Right lobe of liver (tissue), 4 donors: ENCODE measurements at regions not wholly inside any gene's neighbourhood (a gene's known extent, or its start where the extent isn't known, plus 50 kb on each side); places are given as distances from the start of the nearest gene placed in this dataset.

Source experiments
- POLR2A ChIP-seq: fragments of 450-650 bp; IDR thresholded peaks from one replicate; pipeline ENCODE4 v1.6.1; 2017; ENCODE audit warnings: antibody characterized with exemption, mild to moderate bottlenecking
- TF ChIP-seq, protein P1 (sequence below), 4 donors: fragments of 200-600 bp in 3 of 4; fragments of 450-650 bp in 1 of 4; IDR thresholded peaks; one replicate each; pipeline versions ENCODE4 v1.5.1 to v1.8.0; 2016 to 2022; ENCODE audit warnings: antibody characterized with exemption in 4 of 4, mild to moderate bottlenecking in 2 of 4
- donor health status: DM: no; HTN: no; CAD: no.
- donor health status: DM: no; HTN: no; CAD: no.
- donor health status: DM: no; HTN: yes; CAD: no.

DNA sequence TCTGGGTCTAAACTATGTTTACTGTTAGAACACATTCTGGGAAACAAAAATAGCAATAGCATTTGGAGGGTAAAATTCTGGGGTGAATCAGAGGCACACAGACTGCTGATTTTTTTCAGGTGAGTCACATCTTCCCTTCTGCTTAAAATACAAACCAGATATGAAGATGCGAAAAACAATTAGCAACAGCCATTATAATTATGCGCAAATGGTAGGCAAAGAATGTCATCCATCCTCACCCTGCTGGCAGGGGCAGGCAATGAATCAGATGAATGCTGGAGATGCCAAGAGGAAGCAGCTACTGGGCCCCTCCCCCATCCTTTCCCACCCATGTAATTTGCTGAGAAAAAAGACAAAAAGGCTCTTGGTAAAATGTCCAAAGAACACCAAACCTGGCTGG, 282.9 kb downstream of the KLF5 start:
- no peak for TF ChIP-seq POLR2A
- TF ChIP-seq, protein P1, sequence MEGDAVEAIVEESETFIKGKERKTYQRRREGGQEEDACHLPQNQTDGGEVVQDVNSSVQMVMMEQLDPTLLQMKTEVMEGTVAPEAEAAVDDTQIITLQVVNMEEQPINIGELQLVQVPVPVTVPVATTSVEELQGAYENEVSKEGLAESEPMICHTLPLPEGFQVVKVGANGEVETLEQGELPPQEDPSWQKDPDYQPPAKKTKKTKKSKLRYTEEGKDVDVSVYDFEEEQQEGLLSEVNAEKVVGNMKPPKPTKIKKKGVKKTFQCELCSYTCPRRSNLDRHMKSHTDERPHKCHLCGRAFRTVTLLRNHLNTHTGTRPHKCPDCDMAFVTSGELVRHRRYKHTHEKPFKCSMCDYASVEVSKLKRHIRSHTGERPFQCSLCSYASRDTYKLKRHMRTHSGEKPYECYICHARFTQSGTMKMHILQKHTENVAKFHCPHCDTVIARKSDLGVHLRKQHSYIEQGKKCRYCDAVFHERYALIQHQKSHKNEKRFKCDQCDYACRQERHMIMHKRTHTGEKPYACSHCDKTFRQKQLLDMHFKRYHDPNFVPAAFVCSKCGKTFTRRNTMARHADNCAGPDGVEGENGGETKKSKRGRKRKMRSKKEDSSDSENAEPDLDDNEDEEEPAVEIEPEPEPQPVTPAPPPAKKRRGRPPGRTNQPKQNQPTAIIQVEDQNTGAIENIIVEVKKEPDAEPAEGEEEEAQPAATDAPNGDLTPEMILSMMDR (IDR thresholded peaks at IDR 0.05): no peak
